Neural progenitor cell (in vitro differentiated cells): ENCODE measurements at regions not wholly inside any gene's neighbourhood (a gene's known extent, or its start where the extent isn't known, plus 50 kb on each side); places are given as distances from the start of the nearest gene placed in this dataset.

ENCODE experiments used
- DNase-seq: peaks from one replicate; pipeline ENCODE4 v3.0.0-alpha.2; 2016; ENCODE audit warnings: low spot score
- H2AFZ ChIP-seq: fragments of 200-600 bp; sonication (generic); replicated peaks from 2 replicates; pipeline ENCODE4 v1.6.1; 2016; ENCODE audit warnings: antibody characterized with exemption
- H3F3A ChIP-seq: fragments of 200-600 bp; sonication (generic); 2 replicates; pipeline ENCODE4 v1.6.1; 2016; ENCODE audit warnings: antibody characterized with exemption, low read depth
- H3K27ac ChIP-seq: fragments of 200-600 bp; sonication (generic); 2 replicates; pipeline ENCODE4 v1.5.1; 2016; ENCODE audit warnings: mild to moderate bottlenecking
- H3K27me3 ChIP-seq: fragments of 200-600 bp; sonication (generic); 2 replicates; pipeline ENCODE4 v1.6.1; 2016; ENCODE audit warnings: mild to moderate bottlenecking, moderate library complexity
- H3K36me3 ChIP-seq: fragments of 200-600 bp; sonication (generic); 2 replicates; pipeline ENCODE4 v1.5.1; 2016
- H3K4me1 ChIP-seq: fragments of 200-600 bp; sonication (generic); 2 replicates; pipeline ENCODE4 v1.6.1; 2016; ENCODE audit warnings: mixed run types
- H3K4me2 ChIP-seq: fragments of 200-600 bp; sonication (generic); 2 replicates; pipeline ENCODE4 v1.6.1; 2016
- H3K4me3 ChIP-seq: fragments of 200-600 bp; sonication (generic); 2 replicates; pipeline ENCODE4 v1.5.1; 2016
- H3K79me2 ChIP-seq: fragments of 200-600 bp; sonication (generic); 2 replicates; pipeline ENCODE4 v1.6.1; 2016; ENCODE audit warnings: low read depth
- H3K9ac ChIP-seq: fragments of 200-600 bp; sonication (generic); 2 replicates; pipeline ENCODE4 v1.6.1; 2016
- H3K9me3 ChIP-seq: fragments of 200-600 bp; sonication (generic); 2 replicates; pipeline ENCODE4 v1.5.1; 2016; ENCODE audit warnings: low read depth
- H4K20me1 ChIP-seq: fragments of 200-600 bp; sonication (generic); 2 replicates; pipeline ENCODE4 v1.6.1; 2016; ENCODE audit warnings: low read depth
- H3K27ac Mint-ChIP-seq: 3 replicates; pipeline ENCODE4 v1.8.0; 2021; ENCODE audit warnings: mixed read lengths
- H3K27me3 Mint-ChIP-seq: 2 replicates; pipeline ENCODE4 v1.8.0; 2022; ENCODE audit warnings: low read depth, mild to moderate bottlenecking, inconsistent platforms, moderate library complexity, mixed read lengths; ENCODE audit not compliant: insufficient read depth
- H3K36me3 Mint-ChIP-seq: 3 replicates; pipeline ENCODE4 v1.8.0; 2021; ENCODE audit warnings: mixed read lengths
- H3K4me1 Mint-ChIP-seq: 3 replicates; pipeline ENCODE4 v1.8.0; 2021; ENCODE audit warnings: mixed read lengths
- H3K4me3 Mint-ChIP-seq: 3 replicates; pipeline ENCODE4 v1.8.0; 2021; ENCODE audit warnings: mild to moderate bottlenecking, moderate library complexity, mixed read lengths
- H3K9me3 Mint-ChIP-seq: 3 replicates; pipeline ENCODE4 v1.8.0; 2020; ENCODE audit warnings: mixed read lengths
- EZH2 ChIP-seq: fragments of 200-600 bp; sonication (generic); IDR thresholded peaks from 2 replicates; pipeline ENCODE4 v1.6.1; 2017; ENCODE audit warnings: antibody characterized with exemption, mild to moderate bottlenecking, moderate library complexity
- EZH2phosphoT487 ChIP-seq: fragments of 200-600 bp; sonication (generic); IDR thresholded peaks from 2 replicates; pipeline ENCODE4 v1.6.1; 2017; ENCODE audit warnings: antibody characterized with exemption
- TF ChIP-seq, protein P1 (sequence below): fragments of 200-600 bp; sonication (generic); IDR thresholded peaks from 2 replicates; pipeline ENCODE4 v1.5.1; 2017; ENCODE audit warnings: antibody characterized with exemption, mild to moderate bottlenecking

GRCh38 chr6:3928111-3928510 is 78.9 kb downstream of the FAM50B start:
- no peak overlapping the region for H3K27ac Mint-ChIP-seq
- Histone ChIP-seq H3K79me2 (no peaks in the 10 kb centered on the region), H3K4me3 (no peak overlapping the region), H3K4me1 (no peaks in the 10 kb centered on the region), H3K27ac (no peak overlapping the region), H3K36me3 (no peaks in the 10 kb centered on the region), H3K27me3 (no peaks in the 10 kb centered on the region), H3K9me3 (no peaks in the 10 kb centered on the region), H2AFZ (no peak overlapping the region), H3F3A (no peaks in the 10 kb centered on the region), H3K4me2 (no peak overlapping the region), H3K9ac (no peak overlapping the region), H4K20me1 (no peaks in the 10 kb centered on the region)
- H3K4me3 Mint-ChIP-seq, result no peak overlapping the region
- TF ChIP-seq EZH2phosphoT487, result no peak
- peaks cover 2% of the 10 kb centered on the region for H3K27me3 Mint-ChIP-seq
- H3K9me3 Mint-ChIP-seq, result no peaks in the 10 kb centered on the region
- H3K4me1 Mint-ChIP-seq, result no peaks in the 10 kb centered on the region
- DNase-seq, result no peak
- H3K36me3 Mint-ChIP-seq, result no peaks in the 10 kb centered on the region

GRCh38 chr6:3929281-3929798 is 80.2 kb downstream of the FAM50B start:
- DNase-seq, result no peak
- Histone ChIP-seq H3K9me3 (no peaks in the 10 kb centered on the region), H4K20me1 (no peaks in the 10 kb centered on the region), H3K4me3 (no peak overlapping the region), H3K79me2 (no peaks in the 10 kb centered on the region), H3K4me2 (no peak overlapping the region), H3K27me3 (no peaks in the 10 kb centered on the region), H3K36me3 (no peaks in the 10 kb centered on the region), H3K9ac (no peak overlapping the region), H3K27ac (no peak overlapping the region), H3K4me1 (no peaks in the 10 kb centered on the region), H3F3A (no peaks in the 10 kb centered on the region), H2AFZ (no peak overlapping the region)
- H3K27me3 Mint-ChIP-seq, result peaks cover 3% of the 10 kb centered on the region
- no peaks in the 10 kb centered on the region for H3K36me3 Mint-ChIP-seq
- H3K4me3 Mint-ChIP-seq, result no peak overlapping the region
- TF ChIP-seq, protein P1, sequence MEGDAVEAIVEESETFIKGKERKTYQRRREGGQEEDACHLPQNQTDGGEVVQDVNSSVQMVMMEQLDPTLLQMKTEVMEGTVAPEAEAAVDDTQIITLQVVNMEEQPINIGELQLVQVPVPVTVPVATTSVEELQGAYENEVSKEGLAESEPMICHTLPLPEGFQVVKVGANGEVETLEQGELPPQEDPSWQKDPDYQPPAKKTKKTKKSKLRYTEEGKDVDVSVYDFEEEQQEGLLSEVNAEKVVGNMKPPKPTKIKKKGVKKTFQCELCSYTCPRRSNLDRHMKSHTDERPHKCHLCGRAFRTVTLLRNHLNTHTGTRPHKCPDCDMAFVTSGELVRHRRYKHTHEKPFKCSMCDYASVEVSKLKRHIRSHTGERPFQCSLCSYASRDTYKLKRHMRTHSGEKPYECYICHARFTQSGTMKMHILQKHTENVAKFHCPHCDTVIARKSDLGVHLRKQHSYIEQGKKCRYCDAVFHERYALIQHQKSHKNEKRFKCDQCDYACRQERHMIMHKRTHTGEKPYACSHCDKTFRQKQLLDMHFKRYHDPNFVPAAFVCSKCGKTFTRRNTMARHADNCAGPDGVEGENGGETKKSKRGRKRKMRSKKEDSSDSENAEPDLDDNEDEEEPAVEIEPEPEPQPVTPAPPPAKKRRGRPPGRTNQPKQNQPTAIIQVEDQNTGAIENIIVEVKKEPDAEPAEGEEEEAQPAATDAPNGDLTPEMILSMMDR, result no peak
- no peak for TF ChIP-seq EZH2phosphoT487
- H3K4me1 Mint-ChIP-seq, result no peaks in the 10 kb centered on the region
- H3K27ac Mint-ChIP-seq, result no peak overlapping the region
- H3K9me3 Mint-ChIP-seq, result no peaks in the 10 kb centered on the region

GRCh38 chr6:3937438-3937837 is 88.3 kb downstream of the FAM50B start:
- Mint-ChIP-seq H3K36me3 (no peaks in the 10 kb centered on the region), H3K9me3 (no peaks in the 10 kb centered on the region), H3K27me3 (peaks cover 3% of the 10 kb centered on the region), H3K27ac (no peak overlapping the region), H3K4me1 (no peaks in the 10 kb centered on the region), H3K4me3 (no peak overlapping the region)
- no peaks in the 10 kb centered on the region for H3K36me3 ChIP-seq
- H3K4me2 ChIP-seq, result no peak overlapping the region
- no peaks in the 10 kb centered on the region for H4K20me1 ChIP-seq
- no peak for DNase-seq
- H3K4me3 ChIP-seq, result no peak overlapping the region
- no peaks in the 10 kb centered on the region for H3K79me2 ChIP-seq
- H3K9me3 ChIP-seq, result no peaks in the 10 kb centered on the region
- no peak overlapping the region for H3K9ac ChIP-seq
- H3K4me1 ChIP-seq, result no peaks in the 10 kb centered on the region
- no peak overlapping the region for H2AFZ ChIP-seq
- TF ChIP-seq, protein P1, result no peak
- no peak for TF ChIP-seq EZH2
- no peak for TF ChIP-seq EZH2phosphoT487
- no peaks in the 10 kb centered on the region for H3F3A ChIP-seq
- no peak overlapping the region for H3K27ac ChIP-seq
- no peaks in the 10 kb centered on the region for H3K27me3 ChIP-seq

GRCh38 chr6:3938715-3939367 is 89.7 kb downstream of the FAM50B start:
- no peaks in the 10 kb centered on the region for H3K27me3 ChIP-seq
- no peaks in the 10 kb centered on the region for H3K27me3 Mint-ChIP-seq
- H3K27ac ChIP-seq, result no peak overlapping the region
- no peaks in the 10 kb centered on the region for H3K36me3 Mint-ChIP-seq
- no peaks in the 10 kb centered on the region for H3F3A ChIP-seq
- no peak for TF ChIP-seq EZH2
- no peak for TF ChIP-seq EZH2phosphoT487
- TF ChIP-seq, protein P1, result no peak
- H3K4me1 Mint-ChIP-seq, result no peaks in the 10 kb centered on the region
- no peak overlapping the region for H3K9ac ChIP-seq
- H3K9me3 ChIP-seq, result no peaks in the 10 kb centered on the region
- H4K20me1 ChIP-seq, result no peaks in the 10 kb centered on the region
- no peak overlapping the region for H3K4me2 ChIP-seq
- no peak overlapping the region for H2AFZ ChIP-seq
- no peak overlapping the region for H3K27ac Mint-ChIP-seq
- H3K4me1 ChIP-seq, result no peaks in the 10 kb centered on the region
- no peak for DNase-seq
- H3K79me2 ChIP-seq, result no peaks in the 10 kb centered on the region
- no peaks in the 10 kb centered on the region for H3K9me3 Mint-ChIP-seq
- no peak overlapping the region for H3K4me3 ChIP-seq
- H3K36me3 ChIP-seq, result no peaks in the 10 kb centered on the region
- H3K4me3 Mint-ChIP-seq, result no peak overlapping the region
